Kidney (tissue), 13 donors: ENCODE measurements at regions not wholly inside any gene's neighbourhood (a gene's known extent, or its start where the extent isn't known, plus 50 kb on each side); places are given as distances from the start of the nearest gene placed in this dataset.

Experiments
- DNase-seq, 5 donors: peaks; one replicate each; pipeline ENCODE4 v3.0.0-alpha.2; 2013 to 2020
- FAIRE-seq: peaks from 2 replicates; lab custom pipeline; 2012; peaks lifted over from hg19 to GRCh38; lab: Jason Lieb, UNC
- H3K27ac ChIP-seq, 2 donors: one replicate each; pipeline ENCODE4 v1.7.0; 2013; ENCODE audit warnings: low read depth in 2 of 2, low read length in 2 of 2, inconsistent platforms in 1 of 2
- H3K27me3 ChIP-seq: one replicate; pipeline ENCODE4 v1.7.1; 2013; ENCODE audit warnings: low read length, inconsistent platforms; ENCODE audit not compliant: control insufficient read depth, insufficient read depth
- H3K36me3 ChIP-seq, 3 donors: one replicate each; pipeline versions ENCODE4 v1.7.0 to v1.7.1; 2013; ENCODE audit warnings: low read length in 3 of 3, control low read depth in 1 of 3, inconsistent platforms in 1 of 3; ENCODE audit not compliant: insufficient read depth in 3 of 3, control insufficient read depth in 2 of 3
- H3K4me1 ChIP-seq, 3 donors: one replicate each; pipeline versions ENCODE4 v1.7.0 to v1.7.1; 2013; ENCODE audit warnings: low read length in 3 of 3, inconsistent platforms in 1 of 3, low read depth in 1 of 3; ENCODE audit not compliant: control insufficient read depth in 2 of 3, insufficient read depth in 2 of 3
- H3K4me3 ChIP-seq, 3 donors: one replicate each; pipeline versions ENCODE4 v1.7.0 to v1.8.1; 2013; ENCODE audit warnings: low read length in 3 of 3, control low read depth in 1 of 3, inconsistent platforms in 1 of 3
- H3K9ac ChIP-seq, 3 donors: one replicate each; pipeline versions ENCODE4 v1.7.0 to v1.7.1; 2013; ENCODE audit warnings: low read length in 3 of 3, control low read depth in 1 of 3, inconsistent platforms in 1 of 3
- H3K9me3 ChIP-seq, 3 donors: one replicate each; pipeline versions ENCODE4 v1.7.0 to v1.7.1; 2013; ENCODE audit warnings: low read length in 3 of 3, control low read depth in 1 of 3, inconsistent platforms in 1 of 3; ENCODE audit not compliant: control insufficient read depth in 2 of 3, insufficient read depth in 1 of 3
- intact Hi-C: fragments of 100-400 bp; cut with DNase I; formaldehyde crosslinking; loops from one replicate; pipeline ENCODE4 v1.11.1; 2022
- TF ChIP-seq, protein P1 (sequence below): IDR thresholded peaks from 3 replicates; pipeline ENCODE4 v1.5.1; 2012; ENCODE audit warnings: mild to moderate bottlenecking, moderate library complexity, borderline replicate concordance; ENCODE audit not compliant: insufficient read depth; ENCODE audit errors: extremely low read depth
- donor health status: control.
- donor health status: control.
- donor health status: control.
- donor health status: control.
- donor health status: control.
- donor health status: DM: yes; HTN: yes; CAD: no.
- donor health status: Normal renal cell carcinoma (clear cell type).

DNA sequence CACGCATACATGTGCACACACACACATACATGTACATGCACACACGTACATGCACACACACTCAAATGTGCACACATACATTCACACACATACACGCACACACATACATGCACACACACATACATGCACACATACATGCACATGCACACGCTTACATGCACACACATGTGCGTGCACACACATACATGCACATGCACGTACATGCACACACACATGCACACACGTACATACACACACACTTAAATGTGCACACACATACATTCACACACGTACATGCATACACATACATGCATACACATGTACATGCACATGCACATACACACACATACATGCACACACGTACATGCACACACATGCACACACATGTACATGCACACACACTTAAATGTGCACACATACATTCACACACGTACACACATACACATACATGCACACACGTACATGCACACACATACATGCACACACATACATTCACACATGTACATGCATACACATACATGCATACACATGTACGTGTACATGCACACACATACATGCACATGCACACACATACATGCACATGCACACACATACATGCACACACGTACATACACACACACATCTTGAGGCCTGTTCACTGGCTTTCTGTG is 283.7 kb upstream of the ID2 start:
- DNase-seq = no peak
- no peaks in the 10 kb centered on the region for H3K27me3 ChIP-seq

DNA sequence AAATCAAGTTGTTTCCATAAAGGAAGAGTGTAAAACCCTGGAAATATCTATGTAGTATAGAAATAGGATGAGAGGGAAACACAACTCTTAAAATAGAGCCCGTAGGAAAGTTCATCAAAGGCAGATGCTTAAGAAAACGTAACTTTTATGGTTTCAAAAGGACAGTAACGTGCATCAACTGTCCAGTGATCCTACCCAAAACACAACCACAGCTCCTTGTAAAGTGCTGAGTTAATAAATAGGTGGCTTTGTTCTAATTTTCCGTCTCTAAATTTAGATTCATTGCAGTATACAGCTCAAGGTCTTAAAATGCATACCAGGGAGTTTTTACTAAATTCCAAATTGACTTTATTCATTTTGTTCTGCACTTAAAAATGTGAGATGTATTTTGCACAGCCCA is 282.1 kb upstream of the ID2 start:
- Histone ChIP-seq H3K4me3 (no peak overlapping the region), H3K27ac (no peak overlapping the region), H3K9ac (no peak overlapping the region), H3K9me3 (no peaks in the 10 kb centered on the region), H3K4me1 (no peaks in the 10 kb centered on the region), H3K27me3 (no peaks in the 10 kb centered on the region), H3K36me3 (peaks cover 0 to 3% (median 0%) of the 10 kb centered on the region in 3 donors)
- no peak for DNase-seq
- intact Hi-C loops = no loop called here
- no peak for FAIRE-seq
- TF ChIP-seq, protein P1, sequence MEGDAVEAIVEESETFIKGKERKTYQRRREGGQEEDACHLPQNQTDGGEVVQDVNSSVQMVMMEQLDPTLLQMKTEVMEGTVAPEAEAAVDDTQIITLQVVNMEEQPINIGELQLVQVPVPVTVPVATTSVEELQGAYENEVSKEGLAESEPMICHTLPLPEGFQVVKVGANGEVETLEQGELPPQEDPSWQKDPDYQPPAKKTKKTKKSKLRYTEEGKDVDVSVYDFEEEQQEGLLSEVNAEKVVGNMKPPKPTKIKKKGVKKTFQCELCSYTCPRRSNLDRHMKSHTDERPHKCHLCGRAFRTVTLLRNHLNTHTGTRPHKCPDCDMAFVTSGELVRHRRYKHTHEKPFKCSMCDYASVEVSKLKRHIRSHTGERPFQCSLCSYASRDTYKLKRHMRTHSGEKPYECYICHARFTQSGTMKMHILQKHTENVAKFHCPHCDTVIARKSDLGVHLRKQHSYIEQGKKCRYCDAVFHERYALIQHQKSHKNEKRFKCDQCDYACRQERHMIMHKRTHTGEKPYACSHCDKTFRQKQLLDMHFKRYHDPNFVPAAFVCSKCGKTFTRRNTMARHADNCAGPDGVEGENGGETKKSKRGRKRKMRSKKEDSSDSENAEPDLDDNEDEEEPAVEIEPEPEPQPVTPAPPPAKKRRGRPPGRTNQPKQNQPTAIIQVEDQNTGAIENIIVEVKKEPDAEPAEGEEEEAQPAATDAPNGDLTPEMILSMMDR = no peak

More for the DNA sequence above, 283.7 kb upstream of the ID2 start:
- peak overlapping the region in 1 of 3 donors; percentile 19 for H3K4me3 ChIP-seq
- no peaks in the 10 kb centered on the region for H3K4me1 ChIP-seq
- TF ChIP-seq, protein P1 = no peak
- H3K36me3 ChIP-seq = peaks cover 0 to 3% (median 0%) of the 10 kb centered on the region in 3 donors
- no peak overlapping the region for H3K9ac ChIP-seq
- H3K9me3 ChIP-seq = no peaks in the 10 kb centered on the region
- no peak overlapping the region for H3K27ac ChIP-seq
- intact Hi-C loops = no loop called here
- no peak for FAIRE-seq

DNA sequence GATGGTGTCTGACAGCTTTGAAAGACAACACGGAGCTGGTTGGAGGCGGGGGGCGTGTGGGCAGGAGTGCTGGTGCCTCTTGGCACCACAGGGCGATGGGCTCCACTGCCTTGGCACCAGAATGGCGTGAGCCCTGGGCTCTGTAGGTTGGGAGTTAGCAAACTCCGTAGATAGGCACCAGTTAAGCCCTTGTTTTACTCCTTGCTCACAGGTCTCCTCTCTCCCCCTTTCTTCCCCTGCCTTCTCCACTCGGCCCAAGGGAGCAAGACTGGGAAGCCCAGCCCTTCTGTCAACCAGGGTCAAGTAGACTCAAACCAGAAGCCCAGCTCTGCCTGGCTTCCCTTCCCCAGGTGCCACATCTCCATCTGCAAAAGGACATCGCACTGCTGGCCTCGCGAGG is 281.7 kb upstream of the ID2 start:
- no peak for FAIRE-seq
- H3K4me1 ChIP-seq = no peaks in the 10 kb centered on the region
- intact Hi-C loops = no loop called here

More for the DNA sequence above, 281.7 kb upstream of the ID2 start:
- H3K9ac ChIP-seq = no peak overlapping the region
- TF ChIP-seq, protein P1 = no peak
- DNase-seq = no peak
- H3K4me3 ChIP-seq = no peak overlapping the region
- H3K27ac ChIP-seq = no peak overlapping the region
- H3K27me3 ChIP-seq = no peaks in the 10 kb centered on the region
- H3K9me3 ChIP-seq = no peaks in the 10 kb centered on the region
- peaks cover 0 to 3% (median 0%) of the 10 kb centered on the region in 3 donors for H3K36me3 ChIP-seq
